Prostate gland (tissue), 2 donors: ENCODE measurements at regions not wholly inside any gene's neighbourhood (a gene's known extent, or its start where the extent isn't known, plus 50 kb on each side); places are given as distances from the start of the nearest gene placed in this dataset.

Experiments
- POLR2A ChIP-seq: fragments of 450-650 bp; IDR thresholded peaks from one replicate; pipeline ENCODE4 v1.6.1; 2016; ENCODE audit warnings: antibody characterized with exemption, mild to moderate bottlenecking
- TF ChIP-seq, protein P1 (sequence below), 4 experiments: fragments of 200-600 bp in 2 of 4; fragments of 450-650 bp in 2 of 4; sonication (generic) in 2 of 4; IDR thresholded peaks; 1 replicate in 3 of 4; 2 replicates in 1 of 4; pipeline ENCODE4 v1.5.1; 2016 to 2019; ENCODE audit warnings: antibody characterized with exemption in 4 of 4, mild to moderate bottlenecking in 2 of 4, moderate library complexity in 2 of 4

DNA sequence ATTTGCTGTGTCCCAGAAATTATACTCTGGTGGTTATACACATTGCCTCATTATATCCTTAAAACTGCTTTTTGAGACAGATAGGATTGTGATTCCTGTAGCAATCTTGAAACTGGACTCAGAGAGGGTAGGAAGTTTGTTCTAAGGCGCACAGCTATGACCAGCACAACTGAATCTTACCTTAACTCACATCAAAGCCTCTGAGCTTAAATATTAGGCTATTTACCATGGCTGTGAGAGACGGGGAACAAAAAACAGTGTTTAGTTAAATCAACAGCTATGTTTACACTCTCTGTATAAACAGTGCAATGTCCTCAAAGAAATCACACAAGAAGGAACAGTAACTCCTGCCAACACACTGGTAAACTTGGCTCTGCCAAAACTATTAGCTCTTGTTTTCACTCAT lies 50.9 kb upstream of the TUT7 start:
- TF ChIP-seq, protein P1, sequence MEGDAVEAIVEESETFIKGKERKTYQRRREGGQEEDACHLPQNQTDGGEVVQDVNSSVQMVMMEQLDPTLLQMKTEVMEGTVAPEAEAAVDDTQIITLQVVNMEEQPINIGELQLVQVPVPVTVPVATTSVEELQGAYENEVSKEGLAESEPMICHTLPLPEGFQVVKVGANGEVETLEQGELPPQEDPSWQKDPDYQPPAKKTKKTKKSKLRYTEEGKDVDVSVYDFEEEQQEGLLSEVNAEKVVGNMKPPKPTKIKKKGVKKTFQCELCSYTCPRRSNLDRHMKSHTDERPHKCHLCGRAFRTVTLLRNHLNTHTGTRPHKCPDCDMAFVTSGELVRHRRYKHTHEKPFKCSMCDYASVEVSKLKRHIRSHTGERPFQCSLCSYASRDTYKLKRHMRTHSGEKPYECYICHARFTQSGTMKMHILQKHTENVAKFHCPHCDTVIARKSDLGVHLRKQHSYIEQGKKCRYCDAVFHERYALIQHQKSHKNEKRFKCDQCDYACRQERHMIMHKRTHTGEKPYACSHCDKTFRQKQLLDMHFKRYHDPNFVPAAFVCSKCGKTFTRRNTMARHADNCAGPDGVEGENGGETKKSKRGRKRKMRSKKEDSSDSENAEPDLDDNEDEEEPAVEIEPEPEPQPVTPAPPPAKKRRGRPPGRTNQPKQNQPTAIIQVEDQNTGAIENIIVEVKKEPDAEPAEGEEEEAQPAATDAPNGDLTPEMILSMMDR (IDR thresholded peaks at IDR 0.05) = no peak
- TF ChIP-seq POLR2A = no peak
